A549 (cell line): ENCODE measurements at regions not wholly inside any gene's neighbourhood (a gene's known extent, or its start where the extent isn't known, plus 50 kb on each side); places are given as distances from the start of the nearest gene placed in this dataset.

ENCODE experiments used
- CBX2 ChIP-seq: fragments of 200-600 bp; sonication (generic); IDR thresholded peaks from 2 replicates; pipeline ENCODE4 v1.6.1; 2016; ENCODE audit warnings: low read depth, mild to moderate bottlenecking, borderline replicate concordance
- CBX8 ChIP-seq: fragments of 200-600 bp; sonication (generic); IDR thresholded peaks from 2 replicates; pipeline ENCODE4 v1.6.1; 2016
- CEBPB ChIP-seq, 2 experiments: fragments of >200 bp in 1 of 2; sonication (Bioruptor Twin) in 1 of 2; formaldehyde crosslinking in 1 of 2; IDR thresholded peaks; 2 replicates each; pipeline ENCODE4 v1.6.1; 2012 to 2016
- CHD2 ChIP-seq: fragments of 150-350 bp; IDR thresholded peaks from 2 replicates; pipeline ENCODE4 v1.6.1; 2014; ENCODE audit warnings: low read length; ENCODE audit not compliant: partially characterized antibody
- EP300 ChIP-seq, 2 experiments: fragments of >200 bp; sonication (Bioruptor Twin); formaldehyde crosslinking; IDR thresholded peaks; 2 replicates in 1 of 2; 3 replicates in 1 of 2; pipeline ENCODE4 v1.6.1; 2016 to 2017
- ESRRA ChIP-seq: fragments of 150-350 bp; IDR thresholded peaks from 2 replicates; pipeline ENCODE4 v1.6.1; 2014; ENCODE audit warnings: mild to moderate bottlenecking, low read length, borderline replicate concordance
- FOXS1 ChIP-seq: fragments of 250-450 bp; sonication (Bioruptor Pico); IDR thresholded peaks from 2 replicates; pipeline ENCODE4 v1.5.0; 2020; ENCODE audit warnings: mild to moderate bottlenecking, moderate library complexity
- POLR2A ChIP-seq: IDR thresholded peaks from 2 replicates; pipeline ENCODE4 v1.6.1; 2012; ENCODE audit warnings: mild to moderate bottlenecking, low read length
- RAD21 ChIP-seq, 2 experiments: fragments of >200 bp in 1 of 2; sonication (Bioruptor Twin) in 1 of 2; formaldehyde crosslinking in 1 of 2; IDR thresholded peaks in 1 of 2; conservative IDR thresholded peaks in 1 of 2; 2 replicates in 1 of 2; 3 replicates in 1 of 2; pipeline ENCODE4 v1.6.1; 2012 to 2018; ENCODE audit warnings: inconsistent platforms in 1 of 2
- SMC3 ChIP-seq: fragments of >200 bp; sonication (Bioruptor Twin); formaldehyde crosslinking; IDR thresholded peaks from 3 replicates; pipeline ENCODE4 v1.6.1; 2018; ENCODE audit warnings: inconsistent platforms
- ZNF302 ChIP-seq: fragments of 250-450 bp; sonication (Bioruptor Pico); IDR thresholded peaks from 2 replicates; pipeline ENCODE4 v1.9.0; 2021; ENCODE audit warnings: inconsistent platforms, mild to moderate bottlenecking, moderate library complexity
- TF ChIP-seq, protein P1 (sequence below): fragments of >200 bp; sonication (Bioruptor Twin); formaldehyde crosslinking; IDR thresholded peaks from 3 replicates; pipeline ENCODE4 v1.5.1; 2016
- TF ChIP-seq, protein P2 (sequence below): fragments of 450-650 bp; IDR thresholded peaks from 2 replicates; pipeline ENCODE4 v1.6.1; 2014; ENCODE audit warnings: antibody characterized with exemption
- TF ChIP-seq, protein P3 (sequence below): IDR thresholded peaks from 2 replicates; pipeline ENCODE4 v1.6.1; 2012

- TF ChIP-seq, protein P1, sequence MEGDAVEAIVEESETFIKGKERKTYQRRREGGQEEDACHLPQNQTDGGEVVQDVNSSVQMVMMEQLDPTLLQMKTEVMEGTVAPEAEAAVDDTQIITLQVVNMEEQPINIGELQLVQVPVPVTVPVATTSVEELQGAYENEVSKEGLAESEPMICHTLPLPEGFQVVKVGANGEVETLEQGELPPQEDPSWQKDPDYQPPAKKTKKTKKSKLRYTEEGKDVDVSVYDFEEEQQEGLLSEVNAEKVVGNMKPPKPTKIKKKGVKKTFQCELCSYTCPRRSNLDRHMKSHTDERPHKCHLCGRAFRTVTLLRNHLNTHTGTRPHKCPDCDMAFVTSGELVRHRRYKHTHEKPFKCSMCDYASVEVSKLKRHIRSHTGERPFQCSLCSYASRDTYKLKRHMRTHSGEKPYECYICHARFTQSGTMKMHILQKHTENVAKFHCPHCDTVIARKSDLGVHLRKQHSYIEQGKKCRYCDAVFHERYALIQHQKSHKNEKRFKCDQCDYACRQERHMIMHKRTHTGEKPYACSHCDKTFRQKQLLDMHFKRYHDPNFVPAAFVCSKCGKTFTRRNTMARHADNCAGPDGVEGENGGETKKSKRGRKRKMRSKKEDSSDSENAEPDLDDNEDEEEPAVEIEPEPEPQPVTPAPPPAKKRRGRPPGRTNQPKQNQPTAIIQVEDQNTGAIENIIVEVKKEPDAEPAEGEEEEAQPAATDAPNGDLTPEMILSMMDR = no peak
- TF ChIP-seq, protein P2, sequence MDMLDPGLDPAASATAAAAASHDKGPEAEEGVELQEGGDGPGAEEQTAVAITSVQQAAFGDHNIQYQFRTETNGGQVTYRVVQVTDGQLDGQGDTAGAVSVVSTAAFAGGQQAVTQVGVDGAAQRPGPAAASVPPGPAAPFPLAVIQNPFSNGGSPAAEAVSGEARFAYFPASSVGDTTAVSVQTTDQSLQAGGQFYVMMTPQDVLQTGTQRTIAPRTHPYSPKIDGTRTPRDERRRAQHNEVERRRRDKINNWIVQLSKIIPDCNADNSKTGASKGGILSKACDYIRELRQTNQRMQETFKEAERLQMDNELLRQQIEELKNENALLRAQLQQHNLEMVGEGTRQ = no peak
- TF ChIP-seq POLR2A = no peak
- no peak for TF ChIP-seq RAD21 (conservative IDR thresholded peaks at IDR 0.05 in 1 of 2, IDR thresholded peaks at IDR 0.05 in 1 of 2)
- no peak for TF ChIP-seq SMC3
- no peak for TF ChIP-seq CHD2
- no peak for TF ChIP-seq EP300 (IDR thresholded peaks at IDR 0.05)
- TF ChIP-seq FOXS1 (CRISPR knock-in tag) = no peak
- TF ChIP-seq, protein P3, sequence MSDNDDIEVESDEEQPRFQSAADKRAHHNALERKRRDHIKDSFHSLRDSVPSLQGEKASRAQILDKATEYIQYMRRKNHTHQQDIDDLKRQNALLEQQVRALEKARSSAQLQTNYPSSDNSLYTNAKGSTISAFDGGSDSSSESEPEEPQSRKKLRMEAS = no peak
- TF ChIP-seq ESRRA = no peak
- TF ChIP-seq CEBPB (IDR thresholded peaks at IDR 0.05) = no peak
- TF ChIP-seq CBX8 = no peak
- no peak for TF ChIP-seq ZNF302 (CRISPR knock-in tag)
- TF ChIP-seq CBX2 = no peak
These were observed 1155.6 kb downstream of the NSUN3 start for GRCh38 chr3:95218484-95218883.
